ENCODE measurements at regions not wholly inside any gene's neighbourhood (a gene's known extent, or its start where the extent isn't known, plus 50 kb on each side); places are given as distances from the start of the nearest gene placed in this dataset.

GRCh38 chr6:71499667-71500066 lies 211.1 kb downstream of the OGFRL1 start:
- TF ChIP-seq EZH2 (IDR thresholded peaks at IDR 0.05; ENCODE audit: borderline replicate concordance, low read depth, low read length, severe bottlenecking) (no peak), CTCF (IDR thresholded peaks at IDR 0.05; ENCODE audit: extremely low read depth in 1 of 2, insufficient read depth in 1 of 2, low read depth in 1 of 2, low read length in 2 of 2) (no peak), POLR2A (IDR thresholded peaks at IDR 0.05; ENCODE audit: low read depth, low read length) (no peak), FOS (IDR thresholded peaks at IDR 0.05; ENCODE audit: borderline replicate concordance, insufficient read depth, low read length) (no peak), POLR2AphosphoS5 (IDR thresholded peaks at IDR 0.05; ENCODE audit: insufficient read depth, low read depth, low read length) (no peak)
